T-helper 2 cell treated with Interferon-gamma antibody and Interleukin-4, amounts not matched to agents 5 μg/mL and 100 μg/mL, for 36 hours (primary cell): ENCODE measurements at regions not wholly inside any gene's neighbourhood (a gene's known extent, or its start where the extent isn't known, plus 50 kb on each side); places are given as distances from the start of the nearest gene placed in this dataset.

Experiments used
- DNase-seq: peaks from one replicate; pipeline ENCODE4 v3.0.0; 2021; ENCODE audit warnings: low spot score
- H3K27ac Mint-ChIP-seq: one replicate; pipeline ENCODE4 v1.8.0; 2021; ENCODE audit warnings: mild to moderate bottlenecking, mixed read lengths
- H3K27me3 Mint-ChIP-seq: one replicate; pipeline ENCODE4 v1.8.0; 2021; ENCODE audit warnings: low read depth, mixed read lengths
- H3K36me3 Mint-ChIP-seq: one replicate; pipeline ENCODE4 v1.8.0; 2021; ENCODE audit warnings: low read depth, mixed read lengths
- H3K4me1 Mint-ChIP-seq: one replicate; pipeline ENCODE4 v1.8.0; 2021; ENCODE audit warnings: low read depth, mixed read lengths
- H3K4me3 Mint-ChIP-seq: one replicate; pipeline ENCODE4 v1.8.0; 2022; ENCODE audit warnings: mild to moderate bottlenecking, moderate library complexity, mixed read lengths
- H3K9me3 Mint-ChIP-seq: one replicate; pipeline ENCODE4 v1.8.0; 2021; ENCODE audit warnings: mixed read lengths

- Mint-ChIP-seq H3K27me3 (no peaks in the 10 kb centered on the region), H3K36me3 (no peaks in the 10 kb centered on the region), H3K4me1 (no peaks in the 10 kb centered on the region), H3K27ac (no peak overlapping the region), H3K4me3 (no peak overlapping the region), H3K9me3 (no peaks in the 10 kb centered on the region)
- no peak for DNase-seq
These were observed 167.8 kb downstream of the RAB28 start for GRCh38 chr4:13316354-13316753.

- H3K27me3 Mint-ChIP-seq = no peaks in the 10 kb centered on the region
- H3K4me1 Mint-ChIP-seq = no peaks in the 10 kb centered on the region
- H3K36me3 Mint-ChIP-seq = no peaks in the 10 kb centered on the region
- H3K9me3 Mint-ChIP-seq = no peaks in the 10 kb centered on the region
- no peak for DNase-seq
- H3K27ac Mint-ChIP-seq = no peak overlapping the region
- H3K4me3 Mint-ChIP-seq = no peak overlapping the region
These were observed 170.3 kb downstream of the RAB28 start for GRCh38 chr4:13313856-13314255.

GRCh38 chr4:13312264-13312663 lies 171.9 kb downstream of the RAB28 start:
- no peak overlapping the region for H3K4me3 Mint-ChIP-seq
- no peaks in the 10 kb centered on the region for H3K36me3 Mint-ChIP-seq
- H3K9me3 Mint-ChIP-seq = no peaks in the 10 kb centered on the region
- no peak for DNase-seq
- H3K4me1 Mint-ChIP-seq = no peaks in the 10 kb centered on the region
- H3K27ac Mint-ChIP-seq = no peak overlapping the region
- H3K27me3 Mint-ChIP-seq = no peaks in the 10 kb centered on the region

- DNase-seq = no peak
- Mint-ChIP-seq H3K9me3 (no peaks in the 10 kb centered on the region), H3K4me3 (no peak overlapping the region), H3K27ac (no peak overlapping the region), H3K36me3 (no peaks in the 10 kb centered on the region), H3K4me1 (no peaks in the 10 kb centered on the region), H3K27me3 (no peaks in the 10 kb centered on the region)
These were observed 174.4 kb downstream of the RAB28 start for GRCh38 chr4:13309751-13310150.

GRCh38 chr4:13306356-13306755 lies 177.8 kb downstream of the RAB28 start:
- no peak for DNase-seq
- no peak overlapping the region for H3K27ac Mint-ChIP-seq

GRCh38 chr4:13302876-13303275 lies 181.3 kb downstream of the RAB28 start:
- no peak for DNase-seq
- Mint-ChIP-seq H3K9me3 (peaks cover 30% of the 10 kb centered on the region), H3K4me1 (no peaks in the 10 kb centered on the region), H3K27ac (no peak overlapping the region), H3K27me3 (no peaks in the 10 kb centered on the region), H3K4me3 (no peak overlapping the region), H3K36me3 (no peaks in the 10 kb centered on the region)

More at GRCh38 chr4:13306356-13306755, 177.8 kb downstream of the RAB28 start:
- Mint-ChIP-seq H3K9me3 (peaks cover 5% of the 10 kb centered on the region), H3K4me3 (no peak overlapping the region), H3K4me1 (no peaks in the 10 kb centered on the region), H3K36me3 (no peaks in the 10 kb centered on the region), H3K27me3 (no peaks in the 10 kb centered on the region)

GRCh38 chr4:13299343-13299742 lies 184.8 kb downstream of the RAB28 start:
- H3K4me3 Mint-ChIP-seq = no peak overlapping the region
- no peaks in the 10 kb centered on the region for H3K4me1 Mint-ChIP-seq
- H3K27ac Mint-ChIP-seq = no peak overlapping the region
- no peaks in the 10 kb centered on the region for H3K27me3 Mint-ChIP-seq
- peaks cover 37% of the 10 kb centered on the region for H3K9me3 Mint-ChIP-seq
- DNase-seq = no peak
- H3K36me3 Mint-ChIP-seq = no peaks in the 10 kb centered on the region

- Mint-ChIP-seq H3K4me3 (no peak overlapping the region), H3K27ac (no peak overlapping the region), H3K27me3 (no peaks in the 10 kb centered on the region), H3K9me3 (peaks cover 37% of the 10 kb centered on the region), H3K4me1 (no peaks in the 10 kb centered on the region), H3K36me3 (no peaks in the 10 kb centered on the region)
- no peak for DNase-seq
These were observed 185.5 kb downstream of the RAB28 start for GRCh38 chr4:13298655-13299054.

GRCh38 chr4:13296986-13297385 lies 187.2 kb downstream of the RAB28 start:
- Mint-ChIP-seq H3K4me3 (no peak overlapping the region), H3K27ac (no peak overlapping the region), H3K27me3 (no peaks in the 10 kb centered on the region), H3K36me3 (no peaks in the 10 kb centered on the region), H3K4me1 (no peaks in the 10 kb centered on the region), H3K9me3 (peaks cover 41% of the 10 kb centered on the region)
- DNase-seq = no peak

- H3K9me3 Mint-ChIP-seq = peaks cover 23% of the 10 kb centered on the region
These were observed 189.1 kb downstream of the RAB28 start for GRCh38 chr4:13294961-13295605.

GRCh38 chr4:13292372-13292771 lies 191.8 kb downstream of the RAB28 start:
- Mint-ChIP-seq H3K27ac (no peak overlapping the region), H3K27me3 (no peaks in the 10 kb centered on the region), H3K4me3 (no peak overlapping the region), H3K9me3 (peaks cover 25% of the 10 kb centered on the region), H3K36me3 (no peaks in the 10 kb centered on the region), H3K4me1 (no peaks in the 10 kb centered on the region)
- DNase-seq = no peak

More at GRCh38 chr4:13294961-13295605, 189.1 kb downstream of the RAB28 start:
- Mint-ChIP-seq H3K4me1 (no peaks in the 10 kb centered on the region), H3K27me3 (no peaks in the 10 kb centered on the region), H3K36me3 (no peaks in the 10 kb centered on the region), H3K4me3 (no peak overlapping the region), H3K27ac (no peak overlapping the region)
- no peak for DNase-seq

GRCh38 chr4:13289391-13289790 lies 194.7 kb downstream of the RAB28 start:
- Mint-ChIP-seq H3K27me3 (no peaks in the 10 kb centered on the region), H3K27ac (no peak overlapping the region), H3K36me3 (no peaks in the 10 kb centered on the region), H3K9me3 (peaks cover 34% of the 10 kb centered on the region), H3K4me1 (no peaks in the 10 kb centered on the region), H3K4me3 (no peak overlapping the region)
- DNase-seq = no peak

- DNase-seq = no peak
- Mint-ChIP-seq H3K9me3 (peaks cover 30% of the 10 kb centered on the region), H3K4me3 (no peak overlapping the region), H3K36me3 (no peaks in the 10 kb centered on the region), H3K4me1 (no peaks in the 10 kb centered on the region), H3K27me3 (no peaks in the 10 kb centered on the region), H3K27ac (no peak overlapping the region)
These were observed 198.8 kb downstream of the RAB28 start for GRCh38 chr4:13285336-13285735.

- Mint-ChIP-seq H3K36me3 (no peaks in the 10 kb centered on the region), H3K9me3 (peaks cover 30% of the 10 kb centered on the region), H3K4me3 (no peak overlapping the region)
These were observed 199.2 kb downstream of the RAB28 start for GRCh38 chr4:13284932-13285331.

GRCh38 chr4:13276357-13276756 lies 207.8 kb downstream of the RAB28 start:
- no peak overlapping the region for H3K4me3 Mint-ChIP-seq
- DNase-seq = no peak
- no peaks in the 10 kb centered on the region for H3K36me3 Mint-ChIP-seq
- H3K27me3 Mint-ChIP-seq = no peaks in the 10 kb centered on the region
- no peaks in the 10 kb centered on the region for H3K4me1 Mint-ChIP-seq
- no peak overlapping the region for H3K27ac Mint-ChIP-seq
- peaks cover 12% of the 10 kb centered on the region for H3K9me3 Mint-ChIP-seq

More at GRCh38 chr4:13284932-13285331, 199.2 kb downstream of the RAB28 start:
- H3K27ac Mint-ChIP-seq = no peak overlapping the region
- H3K4me1 Mint-ChIP-seq = no peaks in the 10 kb centered on the region
- no peaks in the 10 kb centered on the region for H3K27me3 Mint-ChIP-seq
- no peak for DNase-seq
